LNCAP (cell line): ENCODE measurements at regions not wholly inside any gene's neighbourhood (a gene's known extent, or its start where the extent isn't known, plus 50 kb on each side); places are given as distances from the start of the nearest gene placed in this dataset.

Experiments
- TF ChIP-seq, protein P1 (sequence below): fragments of 450-650 bp; IDR thresholded peaks from 2 replicates; pipeline ENCODE4 v1.5.1; 2017; ENCODE audit warnings: mild to moderate bottlenecking

- TF ChIP-seq, protein P1, sequence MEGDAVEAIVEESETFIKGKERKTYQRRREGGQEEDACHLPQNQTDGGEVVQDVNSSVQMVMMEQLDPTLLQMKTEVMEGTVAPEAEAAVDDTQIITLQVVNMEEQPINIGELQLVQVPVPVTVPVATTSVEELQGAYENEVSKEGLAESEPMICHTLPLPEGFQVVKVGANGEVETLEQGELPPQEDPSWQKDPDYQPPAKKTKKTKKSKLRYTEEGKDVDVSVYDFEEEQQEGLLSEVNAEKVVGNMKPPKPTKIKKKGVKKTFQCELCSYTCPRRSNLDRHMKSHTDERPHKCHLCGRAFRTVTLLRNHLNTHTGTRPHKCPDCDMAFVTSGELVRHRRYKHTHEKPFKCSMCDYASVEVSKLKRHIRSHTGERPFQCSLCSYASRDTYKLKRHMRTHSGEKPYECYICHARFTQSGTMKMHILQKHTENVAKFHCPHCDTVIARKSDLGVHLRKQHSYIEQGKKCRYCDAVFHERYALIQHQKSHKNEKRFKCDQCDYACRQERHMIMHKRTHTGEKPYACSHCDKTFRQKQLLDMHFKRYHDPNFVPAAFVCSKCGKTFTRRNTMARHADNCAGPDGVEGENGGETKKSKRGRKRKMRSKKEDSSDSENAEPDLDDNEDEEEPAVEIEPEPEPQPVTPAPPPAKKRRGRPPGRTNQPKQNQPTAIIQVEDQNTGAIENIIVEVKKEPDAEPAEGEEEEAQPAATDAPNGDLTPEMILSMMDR, result no peak
Measured at GRCh38 chr1:5456090-5456811, 536.0 kb downstream of the NPHP4 start.

- TF ChIP-seq, protein P1, result no peak
Measured at GRCh38 chr1:5455651-5456050, 536.6 kb downstream of the NPHP4 start.

- TF ChIP-seq, protein P1, result no peak
Measured at GRCh38 chr1:5455056-5455455, 537.2 kb downstream of the NPHP4 start.

DNA sequence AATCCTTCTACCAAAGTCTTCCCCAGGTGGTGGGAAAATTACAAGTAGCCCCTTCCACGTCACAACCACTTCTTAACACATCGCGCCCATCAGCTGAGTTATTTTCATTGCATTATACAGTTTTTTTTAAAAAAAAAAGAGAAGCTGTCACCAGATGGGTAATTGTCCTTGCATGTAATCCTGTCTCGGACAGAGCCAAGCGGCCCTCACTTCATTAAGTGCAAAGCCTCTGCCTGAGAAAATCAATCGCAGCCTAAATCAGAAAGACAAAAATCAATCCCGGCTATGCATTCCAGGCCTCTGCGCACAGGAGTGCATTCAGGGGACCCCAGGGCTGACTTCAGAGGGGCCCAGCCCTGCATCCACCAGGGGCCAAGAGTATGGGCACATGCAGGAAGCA lies 538.9 kb downstream of the NPHP4 start:
- TF ChIP-seq, protein P1, result no peak

DNA sequence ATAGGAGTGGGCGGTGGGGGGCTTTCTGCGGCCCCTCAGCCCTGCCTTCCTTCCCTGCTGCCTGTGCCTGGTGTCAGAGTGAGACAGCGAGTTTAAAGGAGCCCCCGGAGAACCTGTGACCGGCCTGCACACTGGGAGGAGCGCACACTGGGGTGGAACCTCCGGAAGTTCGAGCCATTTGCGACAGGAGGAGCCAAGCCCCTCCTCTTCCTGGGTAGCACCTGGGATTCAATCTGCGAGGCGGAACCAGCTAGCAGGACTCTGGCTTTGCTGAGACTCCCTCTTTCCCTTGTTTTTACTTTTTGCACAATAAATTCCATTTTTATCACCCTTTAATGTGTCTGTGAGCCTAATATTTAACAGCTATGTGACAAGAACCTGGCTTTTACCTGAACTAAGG lies 540.6 kb downstream of the NPHP4 start:
- TF ChIP-seq, protein P1, result no peak

- TF ChIP-seq, protein P1, result no peak
Measured at GRCh38 chr1:5448486-5448885, 543.7 kb downstream of the NPHP4 start.

DNA sequence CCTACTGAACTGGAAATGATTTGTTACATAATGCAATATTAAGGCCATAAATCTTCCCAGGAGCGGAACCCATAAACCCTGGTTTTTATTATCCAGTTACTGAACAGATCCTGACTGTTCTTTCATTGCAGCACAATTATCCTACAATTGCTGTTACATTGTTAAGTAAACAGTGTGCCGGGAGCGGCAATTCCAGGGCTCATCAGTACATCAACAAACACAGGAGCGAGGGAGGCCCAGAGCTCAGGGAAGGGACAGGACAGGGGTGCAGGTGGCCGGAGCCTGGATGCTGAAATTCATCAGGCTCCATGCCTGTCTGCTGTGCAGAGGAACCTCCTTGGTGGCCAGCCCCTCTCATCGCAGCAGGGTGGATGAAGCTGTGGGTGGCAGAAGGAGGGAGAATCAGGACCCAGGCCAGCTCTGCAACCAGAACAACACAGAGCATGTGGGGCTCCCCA lies 544.7 kb downstream of the NPHP4 start:
- TF ChIP-seq, protein P1, result no peak

GRCh38 chr1:5444396-5444795 lies 547.8 kb downstream of the NPHP4 start:
- TF ChIP-seq, protein P1, result no peak
